ENCODE measurements at regions not wholly inside any gene's neighbourhood (a gene's known extent, or its start where the extent isn't known, plus 50 kb on each side); places are given as distances from the start of the nearest gene placed in this dataset.
"Not testable (repeated sequence)": the region's sequence is repeated elsewhere in the genome, so short reads cannot be mapped to it uniquely, and the experiment has no call there.

DNA sequence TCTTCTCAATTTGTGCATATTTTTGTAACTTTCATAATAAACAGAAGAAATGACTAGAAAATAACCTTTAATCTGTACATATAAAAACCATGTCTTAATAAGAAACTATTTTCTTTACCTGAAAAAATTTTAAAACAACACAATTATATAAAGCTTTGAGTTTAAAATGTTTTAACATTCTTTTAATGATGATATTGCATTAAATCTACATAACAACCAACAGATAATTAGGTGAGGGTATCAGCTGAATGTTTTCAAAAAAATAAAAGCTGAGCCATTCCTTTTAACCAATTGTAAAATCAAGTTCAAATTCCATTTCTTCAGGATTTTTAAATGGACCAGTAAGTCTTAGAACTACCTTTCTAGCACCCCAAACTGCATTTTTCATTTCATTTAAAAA, 1185.0 kb upstream of the CITED2 start:
- DNase-seq (ENCODE audit: low spot score) = no peak

DNA sequence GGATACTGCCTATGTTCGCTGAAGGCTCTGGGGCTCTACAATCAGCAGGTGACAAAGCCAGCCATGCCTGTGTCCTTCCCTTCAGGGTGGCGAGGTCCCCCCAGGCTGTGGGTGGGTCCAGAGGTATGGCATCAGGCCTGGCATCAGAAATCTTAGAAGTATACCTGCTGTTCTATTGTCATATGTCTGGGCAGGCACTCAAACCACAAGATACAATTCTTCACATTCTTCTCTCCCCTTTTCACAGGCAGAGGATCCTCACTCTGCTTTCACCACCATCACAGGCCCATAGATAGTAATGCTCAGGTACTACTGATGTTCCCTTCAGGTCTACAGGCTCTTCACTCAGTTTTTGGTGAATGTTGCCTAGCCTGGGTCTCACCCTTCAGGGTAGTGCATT, 1180.0 kb upstream of the CITED2 start:
- DNase-seq (ENCODE audit: low spot score) = no peak

- no peak for DNase-seq (ENCODE audit: low spot score)
Measured at GRCh38 chr6:140548366-140548765, 1173.9 kb upstream of the CITED2 start.

DNA sequence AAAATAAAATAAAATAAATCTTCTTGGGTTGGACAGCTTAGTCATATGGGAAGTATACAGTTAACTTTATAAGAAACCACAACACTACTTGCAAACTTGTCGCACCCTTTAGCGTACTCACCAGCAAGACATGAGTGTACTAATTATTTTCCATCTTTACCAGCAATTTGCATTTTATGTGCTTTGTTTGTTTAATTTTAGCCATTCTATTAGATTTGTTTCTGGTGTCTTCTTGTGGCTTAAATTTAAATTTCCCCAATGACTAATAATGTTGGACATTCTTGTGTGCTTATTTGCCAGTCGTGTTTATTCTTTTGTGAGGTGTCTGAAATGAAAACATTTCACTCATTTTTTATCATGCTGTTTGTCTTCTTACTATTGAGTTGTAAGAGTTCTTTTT, 1172.2 kb upstream of the CITED2 start:
- DNase-seq (ENCODE audit: low spot score) = no peak

- DNase-seq (ENCODE audit: low spot score) = no peak
Measured at GRCh38 chr6:140544431-140544830, 1170.0 kb upstream of the CITED2 start.

DNA sequence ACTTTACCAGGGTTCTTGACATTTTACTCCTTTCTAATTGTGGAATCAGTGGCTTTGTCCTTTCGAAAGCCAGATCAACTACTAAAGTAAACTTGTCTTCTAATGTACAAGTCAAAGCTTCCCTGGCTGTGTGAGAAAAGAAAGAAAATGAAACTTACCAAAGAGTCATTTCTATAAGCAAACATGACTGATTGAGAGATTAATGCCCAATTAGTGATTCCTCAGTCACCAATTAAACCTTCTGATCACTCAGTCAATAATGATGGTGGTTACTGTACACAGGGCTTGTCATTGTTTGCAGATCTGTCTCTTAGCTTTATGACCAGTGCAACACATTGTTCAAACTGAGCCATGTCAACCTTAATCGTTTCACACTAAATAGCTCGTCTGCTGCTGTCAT, 1168.4 kb upstream of the CITED2 start:
- DNase-seq (ENCODE audit: low spot score) = no peak

DNA sequence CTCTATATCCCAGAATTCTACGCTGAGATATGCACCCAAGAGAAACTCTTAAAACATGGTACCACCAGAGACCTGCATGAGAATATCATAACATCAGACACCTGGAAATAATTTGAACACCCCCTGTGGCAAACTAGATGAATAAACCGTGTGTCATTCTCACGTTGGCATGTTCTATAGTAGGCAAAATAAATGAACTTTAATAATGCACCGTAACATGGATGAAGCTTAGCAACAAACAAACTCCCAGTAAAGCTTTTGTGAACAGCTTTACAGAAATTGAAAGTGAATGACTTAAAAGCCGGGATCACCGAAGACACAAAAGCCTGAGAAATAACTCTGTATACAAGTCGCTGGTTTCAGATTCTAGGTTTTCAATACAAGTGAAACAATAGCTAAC, 1166.8 kb upstream of the CITED2 start:
- no peak for DNase-seq (ENCODE audit: low spot score)

DNA sequence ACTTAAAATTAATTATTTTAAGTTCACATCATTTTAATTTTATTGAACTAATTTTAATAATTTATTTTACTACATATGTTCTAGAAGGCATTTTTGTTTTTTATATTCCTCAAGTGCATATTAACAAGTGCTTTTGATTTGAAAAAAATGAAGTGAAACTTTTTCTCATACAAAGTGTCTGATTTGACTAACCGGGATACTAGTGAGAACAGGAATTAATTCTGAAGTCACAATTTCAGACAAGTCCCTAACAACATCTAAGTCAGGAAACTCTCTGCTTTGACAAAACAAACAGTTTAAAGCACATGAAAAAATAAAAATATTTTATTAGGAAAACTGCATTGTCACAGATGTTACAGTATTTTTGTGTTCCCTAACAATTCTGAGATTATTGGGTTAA, 1166.3 kb upstream of the CITED2 start:
- DNase-seq (ENCODE audit: low spot score) = no peak

GRCh38 chr6:140538926-140539325, 1164.5 kb upstream of the CITED2 start:
- no peak for DNase-seq (ENCODE audit: low spot score)

GRCh38 chr6:140537834-140538705, 1163.6 kb upstream of the CITED2 start:
- DNase-seq (ENCODE audit: low spot score) = no peak

- no peak for DNase-seq (ENCODE audit: low spot score)
Measured at GRCh38 chr6:140537211-140537610, 1162.8 kb upstream of the CITED2 start.

DNA sequence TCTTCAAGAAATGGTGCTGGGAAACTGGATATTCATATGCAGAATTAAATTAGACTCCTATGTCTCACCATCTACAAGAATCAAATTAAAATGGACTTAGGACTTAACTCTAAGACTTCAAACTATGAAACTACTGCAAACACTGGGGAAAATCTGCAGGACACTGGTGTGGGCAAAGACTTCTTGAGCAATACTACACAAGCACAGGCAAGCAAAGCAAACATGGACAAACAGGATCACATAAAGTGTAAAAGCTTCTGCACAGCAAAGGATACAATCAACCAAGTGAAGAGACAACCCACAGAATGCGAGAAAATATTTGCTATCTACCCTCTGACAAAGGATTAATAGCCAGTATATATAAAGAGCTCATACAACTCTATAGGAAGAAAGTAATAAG, 1161.1 kb upstream of the CITED2 start:
- no peak for DNase-seq (ENCODE audit: low spot score)

- no peak for DNase-seq (ENCODE audit: low spot score)
Measured at GRCh38 chr6:140533526-140533925, 1159.1 kb upstream of the CITED2 start.

- DNase-seq (ENCODE audit: low spot score) = no peak
Measured at GRCh38 chr6:140504776-140505175, 1130.3 kb upstream of the CITED2 start.

GRCh38 chr6:140500849-140501248, 1126.4 kb upstream of the CITED2 start:
- DNase-seq (ENCODE audit: low spot score) = no peak

- DNase-seq (ENCODE audit: low spot score) = no peak
Measured at GRCh38 chr6:140499607-140500006, 1125.2 kb upstream of the CITED2 start.

DNA sequence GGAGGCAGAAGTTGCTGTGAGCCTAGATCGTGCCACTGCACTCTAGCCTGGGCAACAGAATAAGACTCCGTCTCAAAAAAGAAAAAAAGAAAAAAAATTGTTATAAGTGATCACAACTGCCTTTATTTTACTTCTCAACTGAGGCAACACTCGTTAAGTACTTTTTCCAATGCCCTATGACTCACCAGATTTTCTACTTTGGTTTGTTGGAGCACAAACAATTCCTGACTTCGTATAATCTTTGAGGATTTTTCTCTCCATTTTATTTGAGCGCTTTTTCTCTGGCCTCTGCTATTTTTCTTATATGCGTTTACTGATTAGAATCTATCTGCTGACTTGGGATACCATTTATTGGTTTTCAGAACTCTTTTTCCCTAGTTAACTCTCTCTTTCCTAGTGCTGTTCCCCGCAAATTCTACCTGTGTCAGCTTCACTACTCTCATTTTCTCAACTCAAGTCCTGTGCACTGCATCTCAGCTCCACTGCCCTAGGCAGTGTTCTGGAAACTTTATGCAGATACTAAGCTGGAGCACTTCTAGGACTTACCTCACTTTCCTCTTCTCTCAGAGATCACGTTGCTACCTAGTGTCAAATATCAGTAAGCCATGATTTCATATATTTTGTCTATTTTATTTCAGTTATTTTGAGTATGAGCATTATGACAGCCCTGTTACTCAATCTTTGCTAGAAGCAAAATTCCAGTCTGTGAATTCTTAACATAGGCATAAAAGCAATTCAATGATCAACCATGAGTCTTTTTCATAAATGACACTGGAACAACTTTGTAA, 1120.1 kb upstream of the CITED2 start:
- DNase-seq (ENCODE audit: low spot score) = no peak

- DNase-seq (ENCODE audit: low spot score) = not testable (repeated sequence)
Measured at GRCh38 chr6:140493470-140493869, 1119.0 kb upstream of the CITED2 start.

DNA sequence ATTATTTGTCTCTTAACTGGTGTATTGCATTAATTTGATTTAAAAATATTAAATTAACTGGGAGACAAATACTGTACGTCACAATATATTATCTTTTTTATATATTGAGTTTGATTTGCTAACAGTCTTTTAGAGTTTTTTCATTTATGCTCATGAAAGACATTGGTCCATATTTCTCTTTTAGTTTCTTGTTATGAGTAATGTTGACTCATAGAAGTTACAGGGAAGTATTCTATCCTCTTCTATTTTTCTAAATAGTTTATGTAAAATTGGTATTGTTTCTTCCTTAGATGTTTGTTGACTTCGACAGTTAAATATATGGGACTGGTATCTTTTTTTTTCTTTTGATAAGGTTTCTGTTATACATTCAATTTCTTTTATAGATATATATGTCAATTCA, 1115.6 kb upstream of the CITED2 start:
- no peak for DNase-seq (ENCODE audit: low spot score)

GRCh38 chr6:140487586-140487985, 1113.1 kb upstream of the CITED2 start:
- no peak for DNase-seq (ENCODE audit: low spot score)

- DNase-seq (ENCODE audit: low spot score) = no peak
Measured at GRCh38 chr6:140486450-140487361, 1112.3 kb upstream of the CITED2 start.
